Neural progenitor cell (in vitro differentiated cells): ENCODE measurements at regions not wholly inside any gene's neighbourhood (a gene's known extent, or its start where the extent isn't known, plus 50 kb on each side); places are given as distances from the start of the nearest gene placed in this dataset.

Experiments
- EZH2 ChIP-seq: fragments of 200-600 bp; sonication (generic); IDR thresholded peaks from 2 replicates; pipeline ENCODE4 v1.6.1; 2017; ENCODE audit warnings: antibody characterized with exemption, mild to moderate bottlenecking, moderate library complexity
- EZH2phosphoT487 ChIP-seq: fragments of 200-600 bp; sonication (generic); IDR thresholded peaks from 2 replicates; pipeline ENCODE4 v1.6.1; 2017; ENCODE audit warnings: antibody characterized with exemption
- TF ChIP-seq, protein P1 (sequence below): fragments of 200-600 bp; sonication (generic); IDR thresholded peaks from 2 replicates; pipeline ENCODE4 v1.5.1; 2017; ENCODE audit warnings: antibody characterized with exemption, mild to moderate bottlenecking

DNA sequence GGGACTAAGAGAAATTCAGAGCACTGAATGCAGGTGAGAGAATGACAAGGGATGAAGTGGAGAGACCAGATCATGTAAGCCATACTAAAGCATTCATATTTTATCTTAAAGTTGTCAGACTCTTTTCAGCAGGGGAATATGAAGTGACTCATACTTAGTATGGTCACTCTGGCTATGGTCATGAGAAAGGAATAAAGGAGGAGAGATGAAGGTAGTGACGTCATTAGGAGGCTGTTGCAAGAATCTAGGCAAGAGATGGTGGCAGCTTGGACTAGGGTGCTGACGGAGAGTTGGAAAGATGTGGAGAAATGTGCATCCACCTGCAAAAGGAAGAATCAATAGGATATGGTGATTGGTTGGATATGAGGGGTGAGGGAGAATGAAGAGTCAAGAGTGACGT is 203.2 kb upstream of the ACVR2A start:
- TF ChIP-seq EZH2: no peak
- TF ChIP-seq, protein P1, sequence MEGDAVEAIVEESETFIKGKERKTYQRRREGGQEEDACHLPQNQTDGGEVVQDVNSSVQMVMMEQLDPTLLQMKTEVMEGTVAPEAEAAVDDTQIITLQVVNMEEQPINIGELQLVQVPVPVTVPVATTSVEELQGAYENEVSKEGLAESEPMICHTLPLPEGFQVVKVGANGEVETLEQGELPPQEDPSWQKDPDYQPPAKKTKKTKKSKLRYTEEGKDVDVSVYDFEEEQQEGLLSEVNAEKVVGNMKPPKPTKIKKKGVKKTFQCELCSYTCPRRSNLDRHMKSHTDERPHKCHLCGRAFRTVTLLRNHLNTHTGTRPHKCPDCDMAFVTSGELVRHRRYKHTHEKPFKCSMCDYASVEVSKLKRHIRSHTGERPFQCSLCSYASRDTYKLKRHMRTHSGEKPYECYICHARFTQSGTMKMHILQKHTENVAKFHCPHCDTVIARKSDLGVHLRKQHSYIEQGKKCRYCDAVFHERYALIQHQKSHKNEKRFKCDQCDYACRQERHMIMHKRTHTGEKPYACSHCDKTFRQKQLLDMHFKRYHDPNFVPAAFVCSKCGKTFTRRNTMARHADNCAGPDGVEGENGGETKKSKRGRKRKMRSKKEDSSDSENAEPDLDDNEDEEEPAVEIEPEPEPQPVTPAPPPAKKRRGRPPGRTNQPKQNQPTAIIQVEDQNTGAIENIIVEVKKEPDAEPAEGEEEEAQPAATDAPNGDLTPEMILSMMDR: no peak
- TF ChIP-seq EZH2phosphoT487: no peak
